Ovary (tissue), 7 donors: ENCODE measurements at regions not wholly inside any gene's neighbourhood (a gene's known extent, or its start where the extent isn't known, plus 50 kb on each side); places are given as distances from the start of the nearest gene placed in this dataset.

ENCODE experiments used
- DNase-seq, 5 donors: peaks; one replicate each; pipeline ENCODE4 v3.0.0-alpha.2; 2019 to 2020
- H3K27ac ChIP-seq, 2 donors: fragments of 200-600 bp; one replicate each; pipeline versions ENCODE4 v1.5.1 to v1.8.0; 2019 to 2022
- H3K27me3 ChIP-seq: fragments of 200-600 bp; one replicate; pipeline ENCODE4 v1.8.0; 2022
- H3K36me3 ChIP-seq: fragments of 200-600 bp; sonication (generic); one replicate; pipeline ENCODE4 v1.5.1; 2019
- H3K4me1 ChIP-seq: one replicate; pipeline ENCODE4 v1.8.1; 2013; ENCODE audit warnings: mild to moderate bottlenecking, moderate library complexity; ENCODE audit not compliant: insufficient read depth
- H3K4me3 ChIP-seq: fragments of 200-600 bp; sonication (generic); one replicate; pipeline ENCODE4 v1.5.1; 2017
- H3K9me3 ChIP-seq, 2 donors: fragments of 200-600 bp in 1 of 2; sonication (generic) in 1 of 2; one replicate each; pipeline versions ENCODE4 v1.5.1 to v1.8.1; 2013 to 2019; ENCODE audit warnings: mild to moderate bottlenecking in 1 of 2, moderate library complexity in 1 of 2
- EP300 ChIP-seq: sonication (generic); formaldehyde crosslinking; IDR thresholded peaks from one replicate; pipeline ENCODE4 v1.6.1; 2017; ENCODE audit warnings: antibody characterized with exemption
- POLR2A ChIP-seq: fragments of 450-650 bp; IDR thresholded peaks from one replicate; pipeline ENCODE4 v1.6.1; 2017; ENCODE audit warnings: antibody characterized with exemption, mild to moderate bottlenecking, moderate library complexity
- WGBS, 3 donors: extraction: QIAGEN DNeasy Blood & Tissue Kit in 1 of 3; methylation state at CpG; one replicate each; pipeline versions ENCODE4 v1.1.5 to v1.1.7; 2013 to 2017; 5-methylcytosine and 5-hydroxymethylcytosine counted together
- intact Hi-C, 4 donors: fragments of 100-400 bp; cut with DNase I; formaldehyde crosslinking; loops; one replicate each; pipeline versions ENCODE4 v1.11.0 to v1.15.1; 2022 to 2023
- TF ChIP-seq, protein P1 (sequence below), 3 donors: fragments of 450-650 bp in 2 of 3; fragments of 200-600 bp in 1 of 3; IDR thresholded peaks; one replicate each; pipeline versions ENCODE4 v1.5.1 to v1.8.0; 2016 to 2022; ENCODE audit warnings: antibody characterized with exemption in 3 of 3, mild to moderate bottlenecking in 1 of 3
- donor health status: DM: no; HTN: no; CAD: no; lungs with moderate emphysema.
- donor health status: DM: no; HTN: no; CAD: no.
- donor health status: Bipolar disorder and iron deficiency.
- donor health status: DM: no; HTN: no; CAD: no.
- donor health status: DM: yes; HTN: yes; CAD: no.

DNA sequence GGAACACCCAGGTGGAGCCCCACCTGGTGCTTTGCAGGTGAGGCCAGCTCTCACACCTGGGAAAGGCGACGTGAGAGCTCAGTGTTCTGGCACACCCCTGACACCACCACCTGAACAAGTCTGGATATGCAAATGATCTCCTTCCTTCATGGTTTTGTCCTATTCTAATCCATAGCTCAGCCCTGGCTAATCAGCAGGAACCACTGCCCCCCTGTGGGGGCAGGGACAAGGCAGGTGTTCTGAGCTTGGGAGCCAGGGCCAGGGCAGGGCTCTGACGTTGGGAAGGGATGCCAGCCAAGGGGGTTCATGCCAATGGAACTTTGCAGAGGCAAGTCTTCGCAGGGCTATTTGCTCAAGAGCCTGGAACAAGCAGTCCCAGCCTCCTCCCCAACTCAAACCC lies 144.2 kb downstream of the TRIM29 start:
- Histone ChIP-seq H3K27ac (no peak overlapping the region), H3K4me3 (no peak overlapping the region), H3K9me3 (no peaks in the 10 kb centered on the region), H3K36me3 (no peaks in the 10 kb centered on the region), H3K4me1 (peaks cover 4% of the 10 kb centered on the region), H3K27me3 (no peaks in the 10 kb centered on the region)
- no peak for DNase-seq
- intact Hi-C loops, result no loop called here
- 67 to 78% (median 71%) methylated on average over 4 of the region's 4 CpGs for WGBS, 3 donors
- no peak for TF ChIP-seq POLR2A
- TF ChIP-seq, protein P1, sequence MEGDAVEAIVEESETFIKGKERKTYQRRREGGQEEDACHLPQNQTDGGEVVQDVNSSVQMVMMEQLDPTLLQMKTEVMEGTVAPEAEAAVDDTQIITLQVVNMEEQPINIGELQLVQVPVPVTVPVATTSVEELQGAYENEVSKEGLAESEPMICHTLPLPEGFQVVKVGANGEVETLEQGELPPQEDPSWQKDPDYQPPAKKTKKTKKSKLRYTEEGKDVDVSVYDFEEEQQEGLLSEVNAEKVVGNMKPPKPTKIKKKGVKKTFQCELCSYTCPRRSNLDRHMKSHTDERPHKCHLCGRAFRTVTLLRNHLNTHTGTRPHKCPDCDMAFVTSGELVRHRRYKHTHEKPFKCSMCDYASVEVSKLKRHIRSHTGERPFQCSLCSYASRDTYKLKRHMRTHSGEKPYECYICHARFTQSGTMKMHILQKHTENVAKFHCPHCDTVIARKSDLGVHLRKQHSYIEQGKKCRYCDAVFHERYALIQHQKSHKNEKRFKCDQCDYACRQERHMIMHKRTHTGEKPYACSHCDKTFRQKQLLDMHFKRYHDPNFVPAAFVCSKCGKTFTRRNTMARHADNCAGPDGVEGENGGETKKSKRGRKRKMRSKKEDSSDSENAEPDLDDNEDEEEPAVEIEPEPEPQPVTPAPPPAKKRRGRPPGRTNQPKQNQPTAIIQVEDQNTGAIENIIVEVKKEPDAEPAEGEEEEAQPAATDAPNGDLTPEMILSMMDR (IDR thresholded peaks at IDR 0.05), result no peak
- TF ChIP-seq EP300, result no peak

DNA sequence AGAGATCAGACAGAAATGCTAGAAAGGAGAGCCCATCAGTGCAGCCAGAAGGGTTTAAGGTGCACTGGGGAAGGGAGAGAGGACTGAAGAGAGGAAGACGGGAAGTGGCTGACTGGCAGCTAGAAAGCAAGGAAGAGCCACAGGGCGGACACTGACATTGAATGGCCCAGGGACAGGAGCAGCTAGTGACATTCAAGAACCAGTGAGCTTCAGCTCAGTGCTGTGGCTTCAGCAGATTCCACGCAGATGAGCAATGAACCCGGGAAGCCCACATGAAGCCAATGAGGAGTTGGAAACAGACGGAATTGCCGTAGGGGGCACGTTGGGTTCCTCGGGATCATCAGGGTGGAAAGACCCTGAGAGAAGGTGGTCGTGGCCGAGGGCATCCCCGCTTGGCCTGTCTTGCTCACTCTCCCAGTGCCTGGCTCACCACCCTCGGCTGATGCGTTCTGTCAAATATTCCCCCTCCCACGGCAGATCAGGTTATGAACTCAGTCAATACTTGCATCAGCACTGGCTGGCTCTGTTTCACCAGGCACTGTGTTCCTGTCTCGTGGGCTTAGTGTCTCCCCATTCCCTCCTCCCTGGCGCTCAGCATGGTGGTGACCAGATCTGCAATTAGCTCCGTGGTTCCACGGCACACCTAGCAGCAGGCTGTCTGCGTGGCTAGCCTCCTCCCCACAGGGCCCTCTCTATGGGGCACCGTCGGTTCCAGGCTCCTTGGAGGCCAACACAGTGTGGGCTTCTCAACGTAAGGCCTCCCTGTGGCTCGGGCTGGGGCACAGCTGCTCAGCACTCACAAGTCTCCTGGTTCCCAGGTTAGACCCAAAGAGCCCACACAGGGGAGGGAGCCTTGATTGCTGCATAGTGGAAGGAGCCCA lies 145.5 kb downstream of the TRIM29 start:
- intact Hi-C loops, result no loop called here
- H3K27ac ChIP-seq, result no peak overlapping the region

GRCh38 chr11:119991669-119992068 lies 146.2 kb downstream of the TRIM29 start:
- no peaks in the 10 kb centered on the region for H3K36me3 ChIP-seq
- WGBS, 3 donors, result 79 to 88% (median 79%) methylated on average over 3 of the region's 3 CpGs
- H3K9me3 ChIP-seq, result no peaks in the 10 kb centered on the region
- TF ChIP-seq POLR2A, result no peak
- TF ChIP-seq, protein P1 (IDR thresholded peaks at IDR 0.05), result no peak
- TF ChIP-seq EP300, result no peak
- intact Hi-C loops, result no loop called here
- no peak for DNase-seq
- H3K27ac ChIP-seq, result no peak overlapping the region
- no peaks in the 10 kb centered on the region for H3K27me3 ChIP-seq
- peaks cover 4% of the 10 kb centered on the region for H3K4me1 ChIP-seq
- no peak overlapping the region for H3K4me3 ChIP-seq

More for the DNA sequence above, 145.5 kb downstream of the TRIM29 start:
- Histone ChIP-seq H3K9me3 (no peaks in the 10 kb centered on the region), H3K4me1 (peaks cover 4% of the 10 kb centered on the region), H3K27me3 (no peaks in the 10 kb centered on the region), H3K4me3 (no peak overlapping the region), H3K36me3 (no peaks in the 10 kb centered on the region)
- TF ChIP-seq, protein P1 (IDR thresholded peaks at IDR 0.05), result no peak
- TF ChIP-seq POLR2A, result no peak
- no peak for TF ChIP-seq EP300
- 84 to 86% (median 86%) methylated on average over 23 of the region's 23 CpGs for WGBS, 3 donors
- no peak for DNase-seq

DNA sequence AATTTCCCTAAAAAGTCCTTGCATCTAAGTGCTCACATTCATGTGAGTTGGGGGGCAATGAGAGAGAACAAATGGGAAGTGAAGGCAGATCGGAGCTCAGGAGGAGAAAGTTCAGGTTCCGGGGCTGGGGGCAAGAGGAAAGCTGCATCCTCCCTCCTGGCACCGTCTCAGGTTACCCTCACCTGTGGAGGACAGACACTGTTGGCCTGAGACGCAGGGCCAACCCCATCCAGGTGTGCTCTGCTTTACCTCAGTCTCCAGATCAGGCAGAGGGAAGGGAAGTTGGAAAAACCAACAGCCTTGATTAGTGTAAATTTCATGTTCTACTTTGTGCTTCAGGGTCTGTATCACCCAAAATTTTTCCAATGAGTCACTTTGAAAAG lies 146.9 kb downstream of the TRIM29 start:
- Histone ChIP-seq H3K4me3 (no peak overlapping the region), H3K4me1 (peaks cover 4% of the 10 kb centered on the region), H3K27ac (no peak overlapping the region), H3K27me3 (no peaks in the 10 kb centered on the region), H3K36me3 (no peaks in the 10 kb centered on the region), H3K9me3 (no peaks in the 10 kb centered on the region)
- DNase-seq, result no peak
- TF ChIP-seq POLR2A, result no peak
- TF ChIP-seq EP300, result no peak
- TF ChIP-seq, protein P1 (IDR thresholded peaks at IDR 0.05), result no peak
- WGBS, 3 donors, result 80 to 92% (median 88%) methylated on average over 4 of the region's 4 CpGs
- intact Hi-C loops, result no loop called here
